ENCODE measurements at regions not wholly inside any gene's neighbourhood (a gene's known extent, or its start where the extent isn't known, plus 50 kb on each side); places are given as distances from the start of the nearest gene placed in this dataset. TPM values are rescaled to one million over a fixed set of nuclear protein-coding genes. Genes with fewer than 3 reads are reported as not detected.

GRCh38 chr4:147423229-147423628, 57.7 kb upstream of the EDNRA start:
- H3K27ac Mint-ChIP-seq, result no peak overlapping the region
- H3K9me3 Mint-ChIP-seq (ENCODE audit: low read depth), result no peaks in the 10 kb centered on the region
- no peaks in the 10 kb centered on the region for H3K4me1 Mint-ChIP-seq (ENCODE audit: low read depth)
- H3K36me3 Mint-ChIP-seq (ENCODE audit: insufficient read depth), result no peaks in the 10 kb centered on the region
- DNase-seq (ENCODE audit: low spot score, unreplicated experiment), result no peak
- H3K4me3 Mint-ChIP-seq (ENCODE audit: low read depth), result no peak overlapping the region
- TF ChIP-seq CTCF (IDR thresholded peaks at IDR 0.05; ENCODE audit: unreplicated experiment), result no peak
- no peaks in the 10 kb centered on the region for H3K27me3 Mint-ChIP-seq

- no peak for TF ChIP-seq CTCF (IDR thresholded peaks at IDR 0.05; ENCODE audit: unreplicated experiment)
- Mint-ChIP-seq H3K36me3 (ENCODE audit: insufficient read depth) (no peaks in the 10 kb centered on the region), H3K4me1 (ENCODE audit: low read depth) (no peaks in the 10 kb centered on the region), H3K27me3 (no peaks in the 10 kb centered on the region), H3K27ac (no peak overlapping the region), H3K4me3 (ENCODE audit: low read depth) (no peak overlapping the region), H3K9me3 (ENCODE audit: low read depth) (no peaks in the 10 kb centered on the region)
- DNase-seq (ENCODE audit: low spot score, unreplicated experiment), result no peak
Measured at GRCh38 chr4:147425019-147425418, 55.9 kb upstream of the EDNRA start.

- H3K9me3 Mint-ChIP-seq (ENCODE audit: low read depth), result peaks cover 4% of the 10 kb centered on the region
- H3K4me3 Mint-ChIP-seq (ENCODE audit: low read depth), result no peak overlapping the region
- no peak overlapping the region for H3K27ac Mint-ChIP-seq
- H3K27me3 Mint-ChIP-seq, result no peaks in the 10 kb centered on the region
- no peak for TF ChIP-seq CTCF (IDR thresholded peaks at IDR 0.05; ENCODE audit: unreplicated experiment)
- no peak for DNase-seq (ENCODE audit: low spot score, unreplicated experiment)
- H3K36me3 Mint-ChIP-seq (ENCODE audit: insufficient read depth), result no peaks in the 10 kb centered on the region
- no peaks in the 10 kb centered on the region for H3K4me1 Mint-ChIP-seq (ENCODE audit: low read depth)
Measured at GRCh38 chr4:147428583-147428982, 52.3 kb upstream of the EDNRA start.

- TF ChIP-seq CTCF (IDR thresholded peaks at IDR 0.05; ENCODE audit: unreplicated experiment), result no peak
- H3K27me3 Mint-ChIP-seq, result no peaks in the 10 kb centered on the region
- peaks cover 4% of the 10 kb centered on the region for H3K9me3 Mint-ChIP-seq (ENCODE audit: low read depth)
- H3K4me1 Mint-ChIP-seq (ENCODE audit: low read depth), result no peaks in the 10 kb centered on the region
- DNase-seq (ENCODE audit: low spot score, unreplicated experiment), result no peak
- no peak overlapping the region for H3K4me3 Mint-ChIP-seq (ENCODE audit: low read depth)
- no peaks in the 10 kb centered on the region for H3K36me3 Mint-ChIP-seq (ENCODE audit: insufficient read depth)
- no peak overlapping the region for H3K27ac Mint-ChIP-seq
Measured at GRCh38 chr4:147430111-147430510, 50.8 kb upstream of the EDNRA start.

Small RNA genes in the stretch of these regions (microRNA-seq; reads per million reads assigned to microRNA genes)
- gene MIR548G (ENCODE audit: borderline number of aligned reads, unreplicated experiment), result not detected

Data from progenitor cell of endocrine pancreas (in vitro differentiated cells).